SK-N-SH (cell line): ENCODE measurements at regions not wholly inside any gene's neighbourhood (a gene's known extent, or its start where the extent isn't known, plus 50 kb on each side); places are given as distances from the start of the nearest gene placed in this dataset.

Source experiments
- CTCF ChIP-seq: fragments of 200-600 bp; sonication (generic); IDR thresholded peaks from 2 replicates; pipeline ENCODE4 v1.6.1; 2017; ENCODE audit warnings: antibody characterized with exemption, mild to moderate bottlenecking, moderate library complexity
- EP300 ChIP-seq, 2 experiments: IDR thresholded peaks; 2 replicates each; pipeline versions ENCODE4 v1.4.0 to v1.6.1; 2012; ENCODE audit warnings: borderline replicate concordance in 1 of 2, low read depth in 1 of 2, low read length in 1 of 2
- EZH2phosphoT487 ChIP-seq: fragments of 200-600 bp; sonication (generic); IDR thresholded peaks from 2 replicates; pipeline ENCODE4 v1.6.1; 2017; ENCODE audit warnings: low read depth, mixed run types, mild to moderate bottlenecking, antibody characterized with exemption, moderate library complexity, borderline replicate concordance
- JUND ChIP-seq: IDR thresholded peaks from 2 replicates; pipeline ENCODE4 v1.4.0; 2012
- MXI1 ChIP-seq: IDR thresholded peaks from 2 replicates; pipeline ENCODE4 v1.6.1; 2012; ENCODE audit warnings: mild to moderate bottlenecking, low read depth, low read length, improper control_type of control experiment

- TF ChIP-seq CTCF = no peak
- no peak for TF ChIP-seq EZH2phosphoT487
- no peak for TF ChIP-seq EP300 (IDR thresholded peaks at IDR 0.05; ENCODE audit: borderline replicate concordance in 1 of 2, low read depth in 1 of 2, low read length in 1 of 2)
- no peak for TF ChIP-seq JUND
- no peak for TF ChIP-seq MXI1
Observed at GRCh38 chrX:23612846-23613245, 54.4 kb upstream of the PRDX4 start.
